ENCODE measurements at regions not wholly inside any gene's neighbourhood (a gene's known extent, or its start where the extent isn't known, plus 50 kb on each side); places are given as distances from the start of the nearest gene placed in this dataset.

DNA sequence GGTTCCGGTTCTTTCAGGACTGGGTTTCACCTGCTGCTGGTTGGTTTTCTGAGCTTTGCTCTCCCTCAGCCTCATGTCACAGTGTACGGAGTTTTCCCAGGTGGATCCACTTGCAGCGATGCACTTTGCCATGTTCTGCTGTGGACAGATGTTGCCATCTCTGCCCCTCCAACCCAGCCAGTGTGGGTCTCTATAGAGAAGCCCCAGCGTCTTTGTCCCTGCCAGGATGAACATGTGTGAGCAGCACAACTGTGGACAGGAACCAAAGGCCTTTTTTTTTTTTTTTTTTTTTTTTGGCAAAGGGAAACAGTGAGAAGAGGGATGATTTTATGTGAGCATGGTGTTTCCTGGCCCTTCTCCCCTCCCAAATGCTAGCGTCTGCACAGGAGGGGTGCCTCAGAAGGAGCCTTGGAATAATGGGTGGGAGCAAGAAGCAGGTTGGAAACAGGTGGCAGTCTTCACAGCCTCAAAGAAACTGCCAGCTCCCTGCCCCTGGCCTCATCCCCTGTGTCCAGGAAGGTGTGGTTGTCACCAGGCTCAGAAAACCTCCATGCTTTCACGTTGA is 106.5 kb downstream of the RPS24 start:
- WGBS (ENCODE audit: low lambda C conversion rate): 59% methylated on average over 5 of the region's 6 CpGs
- H3K36me3 ChIP-seq (replicated peaks in 1 of 2; ENCODE audit: control insufficient read depth in 1 of 2, insufficient read depth in 2 of 2, low read length in 1 of 2): no peaks in the 10 kb centered on the region
- no peak for TF ChIP-seq MEF2A (IDR thresholded peaks at IDR 0.05; ENCODE audit: borderline replicate concordance, low read depth)
- no peaks in the 10 kb centered on the region for H3K9me2 ChIP-seq
- no peaks in the 10 kb centered on the region for H3K9me3 ChIP-seq
- no peak overlapping the region for H3K9ac ChIP-seq
- ChIA-PET POLR2A (no interaction called here), CTCF (interaction anchor here (1.0 to 2.6 kb wide), 2 partner anchors 86 to 93 kb away, joined by 3 to 14 read pairs; no protein-coding TSS in a partner anchor)
- H3K27me3 ChIP-seq (ENCODE audit: insufficient read depth): 0 out of 2 replicates have a peak, but pooled peaks cover 8% of the 10 kb centered on the region
- H2AFZ ChIP-seq (ENCODE audit: low read depth): no peak overlapping the region
- no peaks in the 10 kb centered on the region for H4K20me1 ChIP-seq (ENCODE audit: insufficient read depth)
- H3K79me2 ChIP-seq (ENCODE audit: insufficient read depth): no peaks in the 10 kb centered on the region
- H3K4me2 ChIP-seq: no peak overlapping the region
- no peaks in the 10 kb centered on the region for H3F3A ChIP-seq (replicated peaks; ENCODE audit: insufficient read depth)
- H3K27ac ChIP-seq (ENCODE audit: low read depth in 2 of 2, low read length in 1 of 2): no peak overlapping the region
- H3K4me3 ChIP-seq (ENCODE audit: low read depth in 2 of 2, low read length in 1 of 2): no peak overlapping the region
- H3K4me1 ChIP-seq (ENCODE audit: control insufficient read depth in 1 of 2, insufficient read depth in 2 of 2, low read depth in 1 of 2, low read length in 1 of 2): peaks cover 4 to 13% of the 10 kb centered on the region in 2 experiments; a peak in 1 of 4 replicates
- no peak for DNase-seq

DNA sequence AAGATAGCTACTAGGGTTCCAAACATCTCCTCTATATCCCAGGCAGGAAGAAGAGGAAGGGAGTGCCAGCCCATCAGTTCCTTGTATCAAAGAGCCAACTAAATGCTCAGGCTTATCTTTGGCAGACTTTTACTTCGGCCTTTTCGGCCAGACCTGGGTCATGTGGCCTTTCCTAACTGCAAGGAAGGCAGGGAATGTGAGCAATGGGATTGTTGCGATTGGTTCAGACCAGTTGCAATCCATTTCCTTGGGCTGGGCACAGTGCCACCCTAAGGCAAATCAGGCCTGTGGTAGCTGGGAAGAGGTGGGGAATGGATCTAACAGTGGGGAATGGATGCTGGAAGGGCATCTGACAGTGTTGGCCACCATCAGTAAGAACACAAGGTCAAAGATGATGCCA is 109.9 kb downstream of the RPS24 start:
- Histone ChIP-seq H3K4me2 (no peak overlapping the region), H3F3A (replicated peaks; ENCODE audit: insufficient read depth) (no peaks in the 10 kb centered on the region), H4K20me1 (ENCODE audit: insufficient read depth) (no peaks in the 10 kb centered on the region), H3K9me2 (no peaks in the 10 kb centered on the region), H3K36me3 (replicated peaks in 1 of 2; ENCODE audit: control insufficient read depth in 1 of 2, insufficient read depth in 2 of 2, low read length in 1 of 2) (no peaks in the 10 kb centered on the region), H3K27me3 (ENCODE audit: insufficient read depth) (peaks cover 8% of the 10 kb centered on the region; the same call in 1 of the 2 replicates), H2AFZ (ENCODE audit: low read depth) (no peak overlapping the region), H3K4me3 (ENCODE audit: low read depth in 2 of 2, low read length in 1 of 2) (no peak overlapping the region), H3K79me2 (ENCODE audit: insufficient read depth) (no peaks in the 10 kb centered on the region), H3K9ac (no peak overlapping the region), H3K9me3 (no peaks in the 10 kb centered on the region), H3K27ac (ENCODE audit: low read depth in 2 of 2, low read length in 1 of 2) (no peak overlapping the region), H3K4me1 (ENCODE audit: control insufficient read depth in 1 of 2, insufficient read depth in 2 of 2, low read depth in 1 of 2, low read length in 1 of 2) (peaks cover 0 to 15% of the 10 kb centered on the region in 2 experiments; a peak in 1 of 4 replicates)
- ChIA-PET CTCF (interaction anchor here (3.2 kb wide), 1 partner anchor 96 kb away, joined by 9 read pairs; no protein-coding TSS in a partner anchor), POLR2A (no interaction called here)
- no peak for TF ChIP-seq NRF1 (IDR thresholded peaks at IDR 0.05; ENCODE audit: low read depth, low read length)
- TF ChIP-seq CHD2 (IDR thresholded peaks at IDR 0.05; ENCODE audit: low read length, partially characterized antibody): no peak
- no peak for TF ChIP-seq NFIC (IDR thresholded peaks at IDR 0.05; ENCODE audit: borderline replicate concordance)
- TF ChIP-seq, protein P1, sequence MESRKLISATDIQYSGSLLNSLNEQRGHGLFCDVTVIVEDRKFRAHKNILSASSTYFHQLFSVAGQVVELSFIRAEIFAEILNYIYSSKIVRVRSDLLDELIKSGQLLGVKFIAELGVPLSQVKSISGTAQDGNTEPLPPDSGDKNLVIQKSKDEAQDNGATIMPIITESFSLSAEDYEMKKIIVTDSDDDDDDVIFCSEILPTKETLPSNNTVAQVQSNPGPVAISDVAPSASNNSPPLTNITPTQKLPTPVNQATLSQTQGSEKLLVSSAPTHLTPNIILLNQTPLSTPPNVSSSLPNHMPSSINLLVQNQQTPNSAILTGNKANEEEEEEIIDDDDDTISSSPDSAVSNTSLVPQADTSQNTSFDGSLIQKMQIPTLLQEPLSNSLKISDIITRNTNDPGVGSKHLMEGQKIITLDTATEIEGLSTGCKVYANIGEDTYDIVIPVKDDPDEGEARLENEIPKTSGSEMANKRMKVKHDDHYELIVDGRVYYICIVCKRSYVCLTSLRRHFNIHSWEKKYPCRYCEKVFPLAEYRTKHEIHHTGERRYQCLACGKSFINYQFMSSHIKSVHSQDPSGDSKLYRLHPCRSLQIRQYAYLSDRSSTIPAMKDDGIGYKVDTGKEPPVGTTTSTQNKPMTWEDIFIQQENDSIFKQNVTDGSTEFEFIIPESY (IDR thresholded peaks at IDR 0.05; ENCODE audit: borderline replicate concordance, low read depth): no peak
- no peak for TF ChIP-seq MEF2A (IDR thresholded peaks at IDR 0.05; ENCODE audit: borderline replicate concordance, low read depth)
- TF ChIP-seq, protein P2, sequence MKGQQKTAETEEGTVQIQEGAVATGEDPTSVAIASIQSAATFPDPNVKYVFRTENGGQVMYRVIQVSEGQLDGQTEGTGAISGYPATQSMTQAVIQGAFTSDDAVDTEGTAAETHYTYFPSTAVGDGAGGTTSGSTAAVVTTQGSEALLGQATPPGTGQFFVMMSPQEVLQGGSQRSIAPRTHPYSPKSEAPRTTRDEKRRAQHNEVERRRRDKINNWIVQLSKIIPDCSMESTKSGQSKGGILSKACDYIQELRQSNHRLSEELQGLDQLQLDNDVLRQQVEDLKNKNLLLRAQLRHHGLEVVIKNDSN (IDR thresholded peaks at IDR 0.05; ENCODE audit: borderline replicate concordance, low read depth): no peak
- no peak for TF ChIP-seq FOXJ3 (CRISPR knock-in tag; IDR thresholded peaks at IDR 0.05)
- no peak for TF ChIP-seq MXI1 (IDR thresholded peaks at IDR 0.05; ENCODE audit: low read depth, low read length)
- TF ChIP-seq, protein P3, sequence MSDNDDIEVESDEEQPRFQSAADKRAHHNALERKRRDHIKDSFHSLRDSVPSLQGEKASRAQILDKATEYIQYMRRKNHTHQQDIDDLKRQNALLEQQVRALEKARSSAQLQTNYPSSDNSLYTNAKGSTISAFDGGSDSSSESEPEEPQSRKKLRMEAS (IDR thresholded peaks at IDR 0.05; ENCODE audit: low read depth): no peak
- no peak for DNase-seq
- 93% methylated on average over 3 of the region's 3 CpGs for WGBS (ENCODE audit: low lambda C conversion rate)
